ENCODE measurements at regions not wholly inside any gene's neighbourhood (a gene's known extent, or its start where the extent isn't known, plus 50 kb on each side); places are given as distances from the start of the nearest gene placed in this dataset.
"Not testable (repeated sequence)": the region's sequence is repeated elsewhere in the genome, so short reads cannot be mapped to it uniquely, and the experiment has no call there.

GRCh38 chr10:33930079-33930478, 595.6 kb upstream of the NRP1 start:
- Histone ChIP-seq H3K4me1 (ENCODE audit: control insufficient read depth, insufficient read depth, low read length) (no peaks in the 10 kb centered on the region), H3K27ac (ENCODE audit: low read depth, low read length) (no peak overlapping the region), H3K4me3 (ENCODE audit: low read depth, low read length) (no peak overlapping the region), H3K27me3 (ENCODE audit: control insufficient read depth, insufficient read depth, low read length) (no peaks in the 10 kb centered on the region), H3K9me3 (ENCODE audit: control insufficient read depth, insufficient read depth, low read length) (no peaks in the 10 kb centered on the region), H3K36me3 (ENCODE audit: control insufficient read depth, insufficient read depth, low read length) (no peaks in the 10 kb centered on the region)
- 100% methylated on average over 1 of the region's 1 CpG for WGBS (ENCODE audit: insufficient coverage)
- DNase-seq (ENCODE audit: low read depth in 4 of 6, low spot score in 6 of 6) = no peak

- no peaks in the 10 kb centered on the region for H3K27me3 ChIP-seq (ENCODE audit: control insufficient read depth, insufficient read depth, low read length)
- WGBS (ENCODE audit: insufficient coverage) = 83% methylated on average over 2 of the region's 7 CpGs
- no peak for DNase-seq (ENCODE audit: low read depth in 4 of 6, low spot score in 6 of 6)
These were observed 592.9 kb upstream of the NRP1 start for GRCh38 chr10:33927347-33927746.

GRCh38 chr10:33921970-33922605, 587.6 kb upstream of the NRP1 start:
- H3K9me3 ChIP-seq (ENCODE audit: control insufficient read depth, insufficient read depth, low read length) = no peaks in the 10 kb centered on the region
- H3K27ac ChIP-seq (ENCODE audit: low read depth, low read length) = no peak overlapping the region
- H3K4me3 ChIP-seq (ENCODE audit: low read depth, low read length) = no peak overlapping the region
- no peak for DNase-seq (ENCODE audit: low read depth in 4 of 6, low spot score in 6 of 6)
- H3K27me3 ChIP-seq (ENCODE audit: control insufficient read depth, insufficient read depth, low read length) = no peaks in the 10 kb centered on the region
- 82% methylated on average over 3 of the region's 5 CpGs for WGBS (ENCODE audit: insufficient coverage)
- H3K4me1 ChIP-seq (ENCODE audit: control insufficient read depth, insufficient read depth, low read length) = no peaks in the 10 kb centered on the region
- no peaks in the 10 kb centered on the region for H3K36me3 ChIP-seq (ENCODE audit: control insufficient read depth, insufficient read depth, low read length)

More at GRCh38 chr10:33927347-33927746, 592.9 kb upstream of the NRP1 start:
- Histone ChIP-seq H3K27ac (ENCODE audit: low read depth, low read length) (no peak overlapping the region), H3K9me3 (ENCODE audit: control insufficient read depth, insufficient read depth, low read length) (no peaks in the 10 kb centered on the region), H3K4me3 (ENCODE audit: low read depth, low read length) (no peak overlapping the region), H3K36me3 (ENCODE audit: control insufficient read depth, insufficient read depth, low read length) (no peaks in the 10 kb centered on the region), H3K4me1 (ENCODE audit: control insufficient read depth, insufficient read depth, low read length) (no peaks in the 10 kb centered on the region)

DNA sequence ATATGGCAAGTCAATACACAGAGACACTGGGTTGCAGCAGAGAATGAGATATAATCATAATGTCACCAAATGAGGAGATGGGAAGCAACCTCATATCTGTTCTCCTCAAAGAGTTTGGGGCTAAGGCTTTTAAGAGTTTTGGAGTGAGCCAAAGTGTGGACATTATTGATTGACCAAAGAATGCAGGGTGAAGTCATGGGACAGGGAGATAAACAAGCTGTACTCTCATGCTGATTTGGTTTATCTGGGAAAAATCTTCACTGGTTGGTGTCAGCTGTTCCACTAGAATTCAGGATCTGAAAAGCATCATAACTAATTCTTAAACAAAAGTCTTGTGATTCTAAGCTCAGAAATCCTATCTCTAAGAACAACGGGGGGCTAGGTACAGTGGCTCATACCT, 585.9 kb upstream of the NRP1 start:
- H3K4me1 ChIP-seq (ENCODE audit: control insufficient read depth, insufficient read depth, low read length) = no peaks in the 10 kb centered on the region
- no peaks in the 10 kb centered on the region for H3K9me3 ChIP-seq (ENCODE audit: control insufficient read depth, insufficient read depth, low read length)
- H3K4me3 ChIP-seq (ENCODE audit: low read depth, low read length) = no peak overlapping the region
- no peak overlapping the region for H3K27ac ChIP-seq (ENCODE audit: low read depth, low read length)
- 100% methylated on average over 1 of the region's 1 CpG for WGBS (ENCODE audit: insufficient coverage)
- DNase-seq (ENCODE audit: low read depth in 4 of 6, low spot score in 6 of 6) = no peak
- H3K36me3 ChIP-seq (ENCODE audit: control insufficient read depth, insufficient read depth, low read length) = no peaks in the 10 kb centered on the region
- no peaks in the 10 kb centered on the region for H3K27me3 ChIP-seq (ENCODE audit: control insufficient read depth, insufficient read depth, low read length)

GRCh38 chr10:33919244-33919643, 584.8 kb upstream of the NRP1 start:
- Histone ChIP-seq H3K4me3 (ENCODE audit: low read depth, low read length) (no peak overlapping the region), H3K36me3 (ENCODE audit: control insufficient read depth, insufficient read depth, low read length) (no peaks in the 10 kb centered on the region)
- no CpG with 5 or more reads among the region's 1 CpG for WGBS (ENCODE audit: insufficient coverage)

DNA sequence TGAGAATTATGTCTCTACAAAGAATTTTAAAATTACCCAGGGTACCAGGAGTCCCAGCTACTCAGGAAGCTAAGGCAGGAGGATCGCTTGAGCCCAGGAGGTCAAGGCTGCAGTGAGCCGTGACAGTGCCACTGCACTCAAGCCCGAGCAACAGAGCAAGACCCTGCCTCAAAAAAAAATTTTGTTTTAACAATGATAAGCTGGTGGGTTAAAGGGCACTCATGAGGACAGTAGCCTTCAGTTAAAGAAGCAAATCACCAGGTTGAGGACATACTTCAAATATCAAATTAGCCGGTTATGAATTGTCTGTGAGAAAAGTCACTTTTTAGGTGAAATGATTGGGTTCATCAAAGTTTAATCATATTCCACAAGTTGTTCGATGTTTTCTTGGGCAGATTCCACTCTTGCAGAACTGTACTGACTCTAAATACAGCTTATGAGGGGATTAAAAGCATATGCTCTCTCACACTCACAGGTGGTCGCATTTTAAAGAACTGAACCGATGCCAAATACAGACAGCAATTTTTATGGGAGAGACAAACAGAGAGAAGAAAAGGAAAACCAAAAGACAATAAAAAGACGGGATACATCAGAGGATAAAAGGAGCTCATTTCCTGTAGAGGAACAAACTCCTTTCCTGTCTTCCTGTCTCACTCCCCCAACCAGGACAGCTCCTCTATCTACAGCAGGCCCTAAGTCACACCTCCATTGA, 582.8 kb upstream of the NRP1 start:
- Histone ChIP-seq H3K4me3 (ENCODE audit: low read depth, low read length) (no peak overlapping the region), H3K36me3 (ENCODE audit: control insufficient read depth, insufficient read depth, low read length) (no peaks in the 10 kb centered on the region), H3K4me1 (ENCODE audit: control insufficient read depth, insufficient read depth, low read length) (no peaks in the 10 kb centered on the region), H3K27me3 (ENCODE audit: control insufficient read depth, insufficient read depth, low read length) (no peaks in the 10 kb centered on the region), H3K27ac (ENCODE audit: low read depth, low read length) (no peak overlapping the region), H3K9me3 (ENCODE audit: control insufficient read depth, insufficient read depth, low read length) (no peaks in the 10 kb centered on the region)
- peak in 1 of 6 donors; percentile 49 for DNase-seq (ENCODE audit: low read depth in 4 of 6, low spot score in 6 of 6)
- WGBS (ENCODE audit: insufficient coverage) = 87% methylated on average over 3 of the region's 8 CpGs

More at GRCh38 chr10:33919244-33919643, 584.8 kb upstream of the NRP1 start:
- no peak overlapping the region for H3K27ac ChIP-seq (ENCODE audit: low read depth, low read length)
- H3K27me3 ChIP-seq (ENCODE audit: control insufficient read depth, insufficient read depth, low read length) = no peaks in the 10 kb centered on the region
- no peaks in the 10 kb centered on the region for H3K4me1 ChIP-seq (ENCODE audit: control insufficient read depth, insufficient read depth, low read length)
- no peak for DNase-seq (ENCODE audit: low read depth in 4 of 6, low spot score in 6 of 6)
- no peaks in the 10 kb centered on the region for H3K9me3 ChIP-seq (ENCODE audit: control insufficient read depth, insufficient read depth, low read length)

DNA sequence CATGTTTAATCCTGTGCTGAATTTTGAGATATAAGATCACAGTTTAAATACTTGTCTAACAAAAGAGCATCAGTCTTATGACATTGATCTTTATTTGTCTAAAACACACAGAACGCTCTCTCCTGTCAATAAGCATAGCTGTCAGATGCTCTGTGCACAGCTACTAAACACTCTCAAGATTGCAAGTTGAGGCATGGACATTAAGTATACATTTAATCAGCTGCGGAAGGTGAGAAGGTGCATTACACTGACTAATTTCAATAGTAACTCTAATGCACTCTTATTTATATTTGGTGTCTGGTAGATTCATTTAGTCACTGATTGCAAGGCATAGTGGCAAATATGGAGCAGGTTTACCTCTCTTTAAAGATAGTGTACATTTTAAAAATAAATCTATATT, 580.3 kb upstream of the NRP1 start:
- no peak for DNase-seq (ENCODE audit: low read depth in 4 of 6, low spot score in 6 of 6)
- no peak overlapping the region for H3K27ac ChIP-seq (ENCODE audit: low read depth, low read length)
- H3K36me3 ChIP-seq (ENCODE audit: control insufficient read depth, insufficient read depth, low read length) = no peaks in the 10 kb centered on the region
- H3K4me1 ChIP-seq (ENCODE audit: control insufficient read depth, insufficient read depth, low read length) = no peaks in the 10 kb centered on the region
- H3K4me3 ChIP-seq (ENCODE audit: low read depth, low read length) = no peak overlapping the region
- no CpG with 5 or more reads among the region's 2 CpGs for WGBS (ENCODE audit: insufficient coverage)
- no peaks in the 10 kb centered on the region for H3K9me3 ChIP-seq (ENCODE audit: control insufficient read depth, insufficient read depth, low read length)
- H3K27me3 ChIP-seq (ENCODE audit: control insufficient read depth, insufficient read depth, low read length) = no peaks in the 10 kb centered on the region

- Histone ChIP-seq H3K27ac (ENCODE audit: low read depth, low read length) (no peak overlapping the region), H3K4me1 (ENCODE audit: control insufficient read depth, insufficient read depth, low read length) (no peaks in the 10 kb centered on the region), H3K4me3 (ENCODE audit: low read depth, low read length) (no peak overlapping the region), H3K9me3 (ENCODE audit: control insufficient read depth, insufficient read depth, low read length) (no peaks in the 10 kb centered on the region), H3K27me3 (ENCODE audit: control insufficient read depth, insufficient read depth, low read length) (no peaks in the 10 kb centered on the region), H3K36me3 (ENCODE audit: control insufficient read depth, insufficient read depth, low read length) (no peaks in the 10 kb centered on the region)
- DNase-seq (ENCODE audit: low read depth in 4 of 6, low spot score in 6 of 6) = no peak
- no CpG with 5 or more reads among the region's 3 CpGs for WGBS (ENCODE audit: insufficient coverage)
These were observed 578.7 kb upstream of the NRP1 start for GRCh38 chr10:33913194-33913593.

GRCh38 chr10:33909476-33909875, 575.0 kb upstream of the NRP1 start:
- not testable (repeated sequence) for H3K9me3 ChIP-seq (ENCODE audit: control insufficient read depth, insufficient read depth, low read length); H3K27ac ChIP-seq (ENCODE audit: low read depth, low read length); H3K4me3 ChIP-seq (ENCODE audit: low read depth, low read length); H3K36me3 ChIP-seq (ENCODE audit: control insufficient read depth, insufficient read depth, low read length); DNase-seq (ENCODE audit: low read depth in 4 of 6, low spot score in 6 of 6); H3K27me3 ChIP-seq (ENCODE audit: control insufficient read depth, insufficient read depth, low read length); H3K4me1 ChIP-seq (ENCODE audit: control insufficient read depth, insufficient read depth, low read length)
- 93% methylated on average over 3 of the region's 4 CpGs for WGBS (ENCODE audit: insufficient coverage)

DNA sequence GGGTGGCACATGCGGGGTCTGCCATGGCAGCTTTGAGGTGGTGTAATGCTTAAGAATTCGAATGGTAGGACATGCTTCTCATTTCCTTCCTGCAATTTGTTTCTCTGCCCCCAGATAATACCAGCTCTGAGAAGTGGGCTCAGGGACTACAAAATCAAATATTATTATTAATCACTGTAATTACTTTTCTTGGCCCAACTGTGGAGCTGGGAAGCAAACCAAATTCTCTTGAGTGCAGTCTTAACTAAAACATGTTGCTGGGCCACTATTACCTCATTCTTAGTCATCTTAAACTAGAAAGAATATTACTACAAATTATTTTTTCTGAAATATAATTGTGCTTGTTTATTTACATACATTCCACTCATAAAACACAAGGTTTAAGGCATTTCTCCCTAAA, 566.7 kb upstream of the NRP1 start:
- Histone ChIP-seq H3K27me3 (ENCODE audit: control insufficient read depth, insufficient read depth, low read length) (no peaks in the 10 kb centered on the region), H3K36me3 (ENCODE audit: control insufficient read depth, insufficient read depth, low read length) (no peaks in the 10 kb centered on the region), H3K4me1 (ENCODE audit: control insufficient read depth, insufficient read depth, low read length) (no peaks in the 10 kb centered on the region), H3K4me3 (ENCODE audit: low read depth, low read length) (no peak overlapping the region), H3K9me3 (ENCODE audit: control insufficient read depth, insufficient read depth, low read length) (no peaks in the 10 kb centered on the region), H3K27ac (ENCODE audit: low read depth, low read length) (no peak overlapping the region)
- 83% methylated on average over 1 of the region's 2 CpGs for WGBS (ENCODE audit: insufficient coverage)
- DNase-seq (ENCODE audit: low read depth in 4 of 6, low spot score in 6 of 6) = peak in 1 of 6 donors; percentile 45
